ENCODE measurements at regions not wholly inside any gene's neighbourhood (a gene's known extent, or its start where the extent isn't known, plus 50 kb on each side); places are given as distances from the start of the nearest gene placed in this dataset.

DNA sequence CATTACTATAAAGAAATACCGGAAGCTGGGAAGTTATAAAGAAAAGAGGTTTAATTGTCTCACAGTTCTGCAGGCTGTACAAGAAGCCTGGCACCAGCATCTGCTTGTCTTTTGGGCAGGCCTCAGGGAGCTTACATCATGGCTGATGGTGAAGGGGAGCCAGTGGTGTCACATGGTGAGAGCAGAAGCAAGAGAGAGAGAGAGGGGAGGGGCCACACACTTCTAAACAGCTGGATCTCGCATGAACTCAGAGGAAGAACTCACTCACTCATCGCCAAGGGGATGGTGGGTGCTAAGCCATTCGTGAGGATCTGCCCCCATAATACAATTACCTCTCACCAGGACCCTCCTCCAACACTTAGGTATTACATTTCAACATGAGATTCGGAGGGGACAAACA lies 51.8 kb upstream of the ANKRD34C start:
- DNase-seq = no peak

DNA sequence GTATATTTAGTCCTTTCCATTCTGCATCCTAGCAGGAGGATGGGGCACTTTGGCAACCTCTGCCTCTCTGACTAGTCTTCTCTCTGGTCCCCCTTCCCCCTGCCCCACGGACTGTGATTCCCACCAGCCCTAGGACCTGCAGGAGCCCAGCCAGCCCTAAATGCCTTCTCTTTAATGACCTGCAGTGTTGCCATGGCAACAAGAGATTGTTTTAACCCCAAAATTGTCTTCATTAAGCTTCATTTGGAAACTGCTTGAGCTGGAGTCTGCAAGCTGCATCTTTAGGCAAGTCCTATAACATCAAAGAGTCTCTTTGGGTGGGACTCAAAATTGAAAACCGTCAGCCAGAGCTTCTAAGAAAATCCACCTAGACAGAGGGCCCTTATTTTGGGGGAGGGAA lies 59.7 kb upstream of the ANKRD34C start:
- no peak for DNase-seq

DNA sequence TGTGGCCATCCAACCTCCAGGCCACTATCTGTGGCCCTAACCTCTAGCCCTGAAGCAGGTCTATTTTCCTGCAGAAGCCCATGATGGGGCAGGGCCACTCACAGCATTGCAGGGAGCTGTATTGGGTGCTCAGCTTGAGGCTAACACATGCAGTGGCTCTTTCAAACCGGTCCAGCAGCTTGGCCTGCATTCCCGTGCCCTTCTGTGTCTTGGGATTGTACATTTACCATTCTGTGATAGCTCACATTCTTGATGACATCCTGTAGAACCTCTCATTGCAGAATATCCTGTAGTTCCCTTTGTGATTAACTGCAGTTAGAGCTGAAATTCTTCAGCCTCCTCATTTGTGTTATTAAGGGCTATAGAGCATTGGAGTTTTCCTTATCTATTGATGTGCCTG lies 60.8 kb upstream of the ANKRD34C start:
- DNase-seq = no peak

DNA sequence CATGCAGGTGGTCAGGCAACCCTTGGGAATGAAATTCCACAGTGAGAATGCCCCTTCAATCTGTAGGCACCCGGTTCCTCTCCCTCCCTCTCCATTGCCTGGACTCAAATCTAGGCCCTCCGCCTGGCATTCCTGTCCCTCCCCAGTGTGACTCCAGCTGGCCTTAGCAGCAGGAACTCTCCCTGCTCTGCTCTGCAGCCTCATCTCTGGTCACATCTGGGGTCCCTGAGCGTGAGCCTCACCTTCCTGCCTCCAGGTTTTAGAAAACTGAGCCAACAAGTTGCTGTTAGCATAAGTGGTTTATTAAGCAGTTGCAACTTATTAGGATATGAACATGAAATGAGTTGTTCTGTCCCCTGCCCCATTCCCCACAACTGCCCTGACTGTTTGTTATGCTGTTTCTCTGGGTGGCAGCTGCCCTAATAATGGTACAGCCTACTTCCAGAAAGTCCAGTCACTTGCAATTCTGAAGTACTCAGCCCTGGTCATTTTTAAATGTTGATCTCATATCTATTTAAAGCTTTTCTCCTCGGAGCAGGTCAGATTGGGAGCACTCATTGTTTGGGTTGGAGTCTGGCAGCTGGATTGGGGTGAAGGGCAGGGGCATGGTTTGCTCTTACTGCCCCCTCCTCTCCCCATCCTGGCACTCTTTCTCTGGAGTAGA lies 63.0 kb upstream of the ANKRD34C start:
- no peak for DNase-seq

DNA sequence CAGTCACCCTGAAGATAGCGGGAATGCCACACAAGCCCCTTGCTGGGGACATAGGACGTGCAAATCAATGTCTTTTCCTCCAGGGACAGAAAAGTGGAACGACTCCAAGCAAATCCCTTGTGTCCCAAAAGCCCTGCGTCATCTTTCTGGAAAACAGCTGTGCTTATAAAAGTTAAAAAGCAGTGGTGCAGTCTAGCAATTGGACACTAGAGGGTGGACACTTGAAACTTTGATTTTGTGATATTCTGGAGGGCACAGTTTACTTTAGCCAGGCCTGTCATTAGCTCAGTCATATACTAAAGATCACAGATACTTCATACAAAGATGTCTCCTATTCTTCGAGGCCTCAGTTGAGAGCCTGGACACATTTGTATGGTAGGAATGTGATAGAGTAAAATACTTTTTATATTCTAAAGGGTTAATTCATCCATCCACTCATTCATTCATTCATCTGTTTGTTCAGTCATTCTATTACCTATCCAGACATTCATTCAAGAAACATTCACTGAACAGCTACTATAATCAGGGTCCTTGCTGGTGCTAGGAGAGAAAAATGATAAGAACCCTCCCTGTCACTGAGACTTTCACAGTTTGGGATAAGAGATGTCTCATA lies 63.8 kb upstream of the ANKRD34C start:
- no peak for DNase-seq

DNA sequence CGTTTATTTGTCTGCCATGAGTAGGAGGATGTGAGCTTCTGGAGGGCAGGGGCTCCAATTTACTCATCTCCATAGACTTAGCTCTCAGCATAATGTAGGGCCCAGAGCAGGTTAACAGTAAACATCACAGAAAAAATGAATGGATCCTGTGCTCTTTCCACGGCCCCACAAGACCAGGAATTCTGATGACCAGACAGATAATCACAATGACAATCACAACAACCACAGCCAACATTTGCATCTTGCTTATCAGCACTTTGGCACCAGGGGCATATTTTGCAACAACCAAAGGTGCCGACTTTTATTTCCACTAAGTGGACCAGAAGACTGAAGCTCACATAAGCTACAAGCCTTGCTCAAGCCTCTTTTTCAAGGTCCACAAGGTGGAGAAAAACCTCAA lies 68.9 kb upstream of the ANKRD34C start:
- no peak for DNase-seq

DNA sequence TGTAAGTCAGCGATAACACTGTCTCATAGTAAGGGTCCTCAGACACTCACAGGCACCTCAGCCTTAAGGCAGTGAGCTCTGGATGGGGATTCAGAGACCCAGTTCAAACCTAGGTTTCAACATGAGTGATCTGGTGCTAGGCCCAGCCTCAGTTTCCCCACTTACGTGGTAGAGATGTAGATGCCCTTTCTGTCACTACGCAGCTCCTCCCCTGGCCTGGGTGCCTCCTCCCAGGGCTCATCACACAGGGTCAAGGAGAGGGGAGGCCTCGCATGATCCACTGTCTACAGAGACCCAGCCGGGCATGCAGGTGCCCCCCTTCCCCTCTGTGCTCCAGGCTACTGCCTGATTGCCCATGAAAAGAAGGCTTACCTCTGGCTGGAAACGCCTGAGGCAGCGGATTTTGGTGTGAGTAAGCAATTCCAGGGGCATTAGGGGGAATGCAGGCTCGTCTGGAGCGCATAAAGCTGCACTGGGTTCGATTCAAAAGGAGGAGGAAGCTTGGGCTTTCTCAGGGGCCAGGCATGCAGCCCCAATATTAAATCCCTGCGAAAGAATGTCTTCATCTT lies 69.8 kb upstream of the ANKRD34C start:
- no peak for DNase-seq

DNA sequence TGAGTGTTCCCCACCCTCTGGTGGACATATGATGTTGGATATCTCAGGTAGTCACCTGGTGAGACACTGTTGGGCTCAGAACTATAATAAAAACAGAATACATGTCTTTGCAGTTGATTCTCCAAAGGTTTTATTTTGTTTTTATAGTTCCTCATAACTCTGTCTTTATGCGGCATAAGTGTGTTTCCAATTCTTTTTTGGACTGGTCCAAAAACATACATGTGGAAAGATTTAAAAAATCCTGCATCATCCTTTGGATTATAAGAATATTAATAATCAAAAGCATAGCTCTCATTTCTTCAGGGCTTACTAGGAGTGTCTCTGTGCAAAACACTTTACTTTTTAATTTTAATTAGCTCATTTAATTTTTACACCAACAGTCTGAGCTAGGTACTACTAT lies 71.0 kb upstream of the ANKRD34C start:
- DNase-seq = no peak

DNA sequence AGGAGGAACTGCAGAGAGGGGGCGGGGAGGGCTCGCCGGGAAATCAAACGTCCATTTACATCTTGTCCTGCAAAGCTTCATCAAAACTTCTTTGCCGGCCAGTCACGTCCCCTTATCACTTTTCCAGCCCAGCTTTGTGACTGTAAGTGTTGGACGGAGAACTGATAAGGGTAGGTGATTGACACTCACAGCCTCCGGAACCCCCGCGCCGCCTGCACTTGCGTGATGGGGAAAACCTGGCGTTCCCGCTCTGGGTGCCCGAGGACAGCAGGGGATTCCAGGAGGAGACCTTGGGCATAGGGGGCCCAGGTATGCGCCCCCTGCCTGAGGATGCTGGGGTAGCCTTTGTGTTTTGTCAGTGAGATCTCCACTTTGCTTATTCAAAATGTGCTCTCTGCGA lies 72.8 kb upstream of the ANKRD34C start:
- DNase-seq = no peak

DNA sequence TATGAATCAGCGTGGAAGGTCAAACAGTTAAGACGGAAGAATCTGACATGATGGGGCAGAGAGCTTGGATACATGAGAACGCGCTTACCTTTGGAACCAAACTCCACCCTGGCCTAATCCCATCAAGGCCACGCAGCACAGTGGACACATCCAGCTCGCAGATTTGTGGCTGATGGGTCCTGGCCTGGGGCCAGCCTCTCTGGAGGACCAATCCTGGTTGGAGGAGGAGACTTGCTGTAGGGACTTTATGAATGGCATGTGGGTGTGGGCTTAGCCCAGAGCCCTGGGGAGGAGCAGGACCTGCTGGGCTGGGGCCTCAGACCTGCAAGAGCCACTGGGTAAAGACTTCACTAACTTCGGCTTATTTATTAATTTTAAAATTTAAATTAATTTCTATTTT lies 73.4 kb upstream of the ANKRD34C start:
- DNase-seq = no peak

DNA sequence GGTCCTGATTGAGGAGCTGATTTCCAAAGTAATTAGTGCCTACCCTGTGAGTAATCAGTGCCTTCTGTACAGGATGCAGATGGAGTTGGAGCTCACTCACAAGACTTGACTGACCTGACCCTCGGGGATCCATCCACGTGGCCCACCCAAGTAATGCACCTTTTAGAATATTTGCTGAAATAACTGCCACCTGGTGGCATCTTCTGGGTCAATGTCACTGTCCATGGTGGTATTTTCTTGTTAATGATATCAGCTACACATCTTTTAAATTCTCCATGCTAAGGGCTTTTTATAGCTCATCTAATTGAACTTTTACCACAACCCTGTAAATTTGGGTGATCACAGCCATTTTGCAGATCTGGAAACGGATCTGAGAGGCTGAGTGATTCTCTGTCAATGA lies 74.3 kb upstream of the ANKRD34C start:
- no peak for DNase-seq

DNA sequence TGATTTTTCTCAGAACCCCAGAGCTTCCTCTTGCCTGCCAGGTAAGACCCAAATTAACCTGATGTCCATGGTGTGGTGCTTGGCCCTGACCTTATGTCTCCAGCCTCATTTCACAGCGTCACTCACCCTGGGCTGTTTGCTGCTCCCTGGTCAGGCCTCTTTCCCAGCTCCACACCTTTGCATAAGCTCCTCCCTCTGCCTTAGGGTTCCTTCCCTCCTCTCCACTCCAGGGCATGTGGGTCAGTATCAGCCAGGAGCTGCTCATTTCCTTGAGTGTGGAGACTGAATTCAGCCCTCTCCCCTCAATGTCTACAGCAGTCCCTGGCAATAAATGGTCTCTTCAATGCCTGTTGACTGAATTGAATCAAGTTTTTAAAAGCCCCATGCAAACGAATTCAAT lies 75.6 kb upstream of the ANKRD34C start:
- no peak for DNase-seq

DNA sequence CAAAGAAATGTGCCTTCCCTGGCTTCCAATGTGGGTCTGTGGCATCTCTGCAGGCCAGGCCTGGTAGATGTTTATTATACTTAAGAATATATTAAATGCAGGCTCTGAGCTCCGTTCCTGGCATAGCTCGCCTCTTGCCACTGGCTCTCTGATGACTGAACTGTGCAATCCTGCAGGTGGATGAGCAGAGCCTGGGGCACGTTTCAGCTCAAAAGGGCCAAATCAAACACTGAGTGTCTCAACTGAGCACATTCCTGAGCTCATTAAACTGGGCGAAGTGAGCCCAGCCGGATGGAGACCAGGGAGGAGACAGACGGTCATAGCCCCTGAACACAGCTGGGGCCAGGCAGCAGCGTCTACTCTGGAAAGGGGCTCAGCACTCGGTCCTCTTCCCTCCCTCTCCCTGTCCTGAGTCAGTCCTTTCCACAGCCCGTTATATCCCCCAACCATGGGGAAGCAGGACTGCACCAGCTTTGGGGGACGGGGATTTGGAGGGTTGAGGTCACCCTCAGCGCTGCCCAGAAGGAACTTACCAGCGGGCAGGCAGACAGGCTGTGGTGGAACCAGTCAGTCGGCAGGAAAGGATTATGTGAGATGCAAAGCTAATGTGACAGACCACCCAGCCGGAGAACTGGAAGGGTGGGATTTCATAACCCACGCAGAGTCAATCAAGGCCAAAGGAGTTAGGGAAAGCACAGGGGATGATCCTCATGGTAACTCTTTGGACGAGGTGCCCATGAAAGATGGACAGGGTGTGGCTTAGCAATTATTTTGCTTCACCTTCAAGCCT lies 77.4 kb upstream of the ANKRD34C start:
- DNase-seq = no peak

DNA sequence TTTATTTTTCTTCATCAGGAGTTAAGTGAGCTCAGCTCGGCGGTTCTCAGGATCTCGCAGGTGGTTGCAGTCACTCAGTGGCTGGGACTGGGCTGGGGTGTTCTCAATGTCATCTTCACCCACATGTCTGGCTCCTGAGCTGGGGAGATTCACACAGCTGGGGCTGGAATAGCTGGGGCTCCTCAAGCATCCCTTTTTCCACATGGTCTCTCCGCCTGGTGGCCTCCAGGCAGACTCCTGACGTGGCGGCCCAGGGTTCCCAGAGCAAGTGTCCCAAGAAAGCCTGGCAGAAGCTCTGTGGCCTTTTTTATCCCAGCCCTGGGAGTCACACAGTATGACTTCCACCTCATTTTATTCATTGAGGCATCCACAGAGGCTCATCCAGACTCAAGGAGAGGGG lies 84.1 kb upstream of the ANKRD34C start:
- DNase-seq = no peak

DNA sequence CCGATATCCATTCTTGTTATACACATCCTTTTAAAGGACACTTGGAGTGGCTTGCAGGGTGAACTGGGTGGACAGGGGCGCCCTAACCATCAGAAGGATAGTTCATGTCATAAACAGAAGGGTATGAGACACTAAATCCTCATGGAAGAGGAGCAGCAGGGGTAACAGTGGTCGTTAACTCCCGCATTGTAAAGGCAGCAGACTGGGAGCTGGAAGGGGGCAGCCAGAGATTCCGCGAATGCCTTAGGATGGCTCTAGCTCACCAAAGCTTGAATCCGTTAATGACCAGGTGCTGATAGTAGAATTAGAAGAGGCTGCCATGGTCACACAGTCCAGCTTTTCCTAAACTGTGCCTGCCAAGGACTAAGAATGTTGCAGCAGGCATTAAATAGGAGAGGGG lies 85.2 kb upstream of the ANKRD34C start:
- DNase-seq = no peak

DNA sequence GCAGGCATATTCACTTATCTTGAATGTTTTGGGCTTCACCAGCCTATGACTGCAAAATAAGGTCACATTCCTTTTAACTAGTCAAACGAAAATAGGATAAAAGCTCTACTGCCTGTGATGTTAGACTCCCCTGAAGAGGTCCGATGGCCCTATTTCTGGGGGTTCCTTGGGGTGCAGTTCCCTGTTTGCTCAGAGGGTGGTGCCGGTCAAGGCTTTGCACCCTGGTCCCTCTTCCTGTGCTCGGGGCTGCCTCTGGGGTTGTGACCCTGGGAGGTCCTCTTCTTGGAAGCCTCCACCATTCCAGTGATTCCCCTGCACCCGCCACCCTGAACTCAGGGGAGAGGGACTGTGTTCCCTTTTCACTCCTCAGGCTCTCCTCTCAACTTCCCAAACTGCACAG lies 86.7 kb upstream of the ANKRD34C start:
- DNase-seq = no peak

DNA sequence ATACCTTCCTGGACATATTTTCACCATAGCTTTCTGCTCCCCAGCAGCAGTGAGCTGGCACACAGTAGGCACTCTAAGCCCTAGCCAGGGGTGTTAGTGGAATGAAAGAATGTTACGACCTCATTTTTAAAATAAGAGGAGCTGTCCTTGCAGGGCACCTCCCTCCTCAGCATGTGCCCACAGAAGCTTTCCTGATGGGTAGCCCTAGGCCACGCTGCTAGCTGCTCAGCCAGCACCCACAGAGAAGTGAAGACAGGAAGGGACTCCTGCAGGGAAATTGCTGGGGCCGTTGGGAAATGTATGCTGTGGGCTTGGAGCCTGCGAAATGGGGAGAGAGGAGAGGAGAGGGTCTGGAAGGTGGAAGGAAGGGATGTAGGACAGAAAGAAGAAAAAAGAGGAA lies 87.3 kb upstream of the ANKRD34C start:
- DNase-seq = no peak

DNA sequence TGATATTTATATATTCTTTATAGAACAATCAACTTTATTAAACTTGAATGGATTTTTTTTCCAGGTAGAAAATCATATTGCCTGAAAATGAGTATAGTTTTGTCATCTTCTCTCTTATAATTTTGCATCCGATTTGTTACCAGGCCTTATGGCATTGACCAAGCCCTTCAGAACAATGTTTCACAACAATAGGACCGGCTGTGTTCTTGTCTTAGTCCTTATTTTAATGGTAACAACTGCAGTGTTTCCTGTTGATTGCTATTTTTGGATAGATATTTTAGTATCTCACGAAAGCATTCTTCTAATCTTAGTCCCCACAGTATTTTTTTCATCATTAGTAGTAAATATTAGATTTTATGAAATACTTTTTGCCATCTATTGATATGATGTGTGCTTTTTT lies 88.1 kb upstream of the ANKRD34C start:
- DNase-seq = no peak

DNA sequence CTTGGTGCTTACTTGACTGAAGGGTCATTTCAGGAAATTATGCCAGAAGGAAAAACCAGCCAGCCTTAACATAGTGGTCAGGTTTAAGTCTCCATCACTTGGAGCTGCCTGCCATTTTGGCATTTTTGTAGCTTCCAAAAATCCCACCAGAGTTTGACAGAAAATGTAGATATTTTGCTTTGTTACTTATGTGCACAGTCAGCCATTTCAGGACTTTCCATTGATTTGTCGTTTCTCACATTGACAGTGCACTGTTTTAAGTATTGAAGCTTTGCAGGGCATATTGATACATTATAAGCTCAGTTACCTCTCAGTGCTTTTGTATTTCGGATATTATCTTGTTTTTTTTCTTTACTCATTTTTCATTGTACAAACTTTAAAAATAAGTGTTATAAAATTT lies 89.0 kb upstream of the ANKRD34C start:
- no peak for DNase-seq

DNA sequence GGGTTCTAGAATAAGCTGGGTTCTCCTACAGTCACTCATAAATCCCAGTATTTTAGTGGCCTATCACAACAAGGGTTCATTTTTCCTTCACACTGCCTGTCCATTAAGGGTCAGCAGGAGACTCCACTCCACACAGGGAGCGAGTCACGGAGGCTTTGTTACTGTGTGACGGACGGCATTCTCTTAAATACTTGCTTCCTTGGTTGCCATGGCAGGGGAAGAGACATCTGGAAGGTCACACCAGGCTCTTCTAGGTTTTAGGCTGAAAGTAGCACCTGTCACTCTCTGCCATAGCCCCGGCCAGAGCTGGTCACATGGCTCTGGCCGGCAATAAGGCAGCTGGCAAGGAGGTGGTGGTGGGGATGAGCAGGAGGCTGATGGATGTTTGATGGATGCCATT lies 89.4 kb upstream of the ANKRD34C start:
- no peak for DNase-seq

DNA sequence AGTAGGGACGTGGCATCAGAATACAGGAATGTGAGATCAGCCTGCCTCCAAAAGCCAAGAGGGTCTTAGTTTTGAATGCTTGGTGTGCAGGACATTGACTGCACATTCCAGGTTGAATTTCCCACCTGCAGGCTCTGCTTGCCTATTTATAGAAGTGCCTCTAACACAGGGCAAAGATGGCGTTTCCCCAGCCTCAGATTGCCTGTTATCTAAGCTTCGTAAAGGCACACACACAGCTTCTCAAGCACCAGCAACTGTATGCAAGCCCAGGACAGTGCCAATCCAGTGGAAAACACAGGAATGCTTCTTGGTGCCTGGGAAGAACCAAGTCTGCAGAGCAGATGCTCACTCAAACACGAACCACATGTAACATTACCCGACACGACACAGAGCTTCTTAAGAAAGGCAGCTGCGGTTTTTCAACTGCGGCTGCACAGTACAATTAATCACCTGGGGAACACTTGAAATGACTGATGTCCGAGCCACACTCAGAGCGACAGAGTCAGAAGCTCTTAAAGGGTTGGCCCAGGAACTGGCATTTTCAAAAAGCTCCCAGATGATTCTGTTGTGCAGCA lies 90.0 kb upstream of the ANKRD34C start:
- DNase-seq = no peak

DNA sequence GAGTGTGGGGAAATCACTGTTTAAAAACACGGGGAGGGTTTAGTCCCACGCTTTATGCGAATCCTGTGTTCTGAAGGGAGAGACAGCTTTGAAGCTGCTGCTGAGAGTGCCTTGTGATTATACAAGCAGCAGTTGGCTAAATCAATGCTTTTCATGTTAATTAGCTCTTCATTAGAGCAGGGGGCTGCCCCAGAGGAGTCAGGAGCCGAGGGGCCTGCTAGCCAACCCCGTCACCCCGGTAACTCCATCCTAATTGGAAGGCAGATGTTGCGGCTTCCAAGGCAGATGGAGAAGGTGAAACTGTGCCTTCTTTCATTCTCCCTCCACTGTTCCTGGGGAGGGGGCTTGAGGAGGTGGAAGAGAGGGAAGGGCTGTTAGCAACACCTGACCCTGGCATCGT lies 92.4 kb upstream of the ANKRD34C start:
- no peak for DNase-seq

DNA sequence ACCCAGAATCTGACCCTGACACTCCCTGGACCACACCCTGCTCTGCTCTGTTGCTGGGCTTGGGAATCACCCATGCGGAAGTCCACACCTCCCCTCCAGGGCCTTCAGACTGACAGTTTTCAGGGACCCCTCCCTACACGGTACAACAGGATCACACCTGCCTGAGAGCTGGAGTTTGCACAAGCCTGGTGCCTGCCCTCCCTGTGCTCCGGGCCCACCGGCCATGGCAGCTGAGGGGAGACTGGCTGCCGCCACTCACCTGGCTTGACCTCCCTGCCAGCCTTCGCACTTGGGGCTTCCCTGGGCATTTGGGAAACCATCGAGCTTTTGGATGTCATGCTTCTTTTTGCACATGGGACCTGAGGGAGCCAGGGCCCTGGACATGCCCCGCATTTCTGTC lies 95.9 kb upstream of the ANKRD34C start:
- no peak for DNase-seq

DNA sequence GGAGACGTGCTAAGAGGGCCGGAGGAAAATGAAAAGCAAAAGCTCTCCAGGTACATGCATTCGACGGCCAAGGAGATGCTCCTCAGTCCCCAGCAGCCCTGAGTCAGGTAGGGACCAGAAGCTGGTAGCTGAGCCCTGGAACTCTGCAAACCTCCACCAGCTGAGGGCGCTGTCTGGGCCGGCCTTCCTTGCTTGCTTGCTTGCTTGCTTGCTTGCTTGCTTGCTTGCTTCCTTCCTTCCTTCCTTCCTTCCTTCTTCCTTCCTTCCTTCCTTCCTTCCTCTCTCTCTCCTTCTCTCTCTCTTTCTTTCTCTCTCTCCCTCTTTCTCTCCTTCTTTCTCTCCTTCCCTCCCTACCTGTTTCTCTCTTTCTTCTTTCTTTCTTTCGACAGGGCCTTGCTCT lies 94.6 kb upstream of the RASGRF1 start:
- no peak for DNase-seq
